HL-60 (cell line): ENCODE measurements at regions not wholly inside any gene's neighbourhood (a gene's known extent, or its start where the extent isn't known, plus 50 kb on each side); places are given as distances from the start of the nearest gene placed in this dataset.

Experiments used
- DNase-seq, 2 experiments: peaks; one replicate each; pipeline ENCODE4 v3.0.0-alpha.2; 2010 to 2020; ENCODE audit warnings: low read depth in 1 of 2, low spot score in 1 of 2
- H3K27ac ChIP-seq: fragments of 250-450 bp; sonication (Bioruptor Pico); replicated peaks from 2 replicates; pipeline ENCODE4 v1.5.1; 2020; ENCODE audit warnings: mild to moderate bottlenecking, moderate library complexity
- H3K27me3 ChIP-seq: fragments of 250-450 bp; sonication (Bioruptor Pico); 2 replicates; pipeline ENCODE4 v1.5.1; 2021; ENCODE audit warnings: mild to moderate bottlenecking, moderate library complexity; ENCODE audit not compliant: insufficient read depth, poor library complexity, severe bottlenecking
- H3K4me3 ChIP-seq: replicated peaks from 2 replicates; pipeline ENCODE4 v1.5.1; 2011; ENCODE audit warnings: mild to moderate bottlenecking, control low read depth, low read length; ENCODE audit not compliant: insufficient read depth
- GABPA ChIP-seq: IDR thresholded peaks from 2 replicates; pipeline ENCODE4 v1.6.1; 2012; ENCODE audit warnings: low read depth
- POLR2AphosphoS5 ChIP-seq: IDR thresholded peaks from 2 replicates; pipeline ENCODE4 v1.6.1; 2012; ENCODE audit warnings: low read depth
- SPI1 ChIP-seq: IDR thresholded peaks from 2 replicates; pipeline ENCODE4 v1.6.1; 2012; ENCODE audit warnings: low read depth, mild to moderate bottlenecking, borderline replicate concordance
- TF ChIP-seq, protein P1 (sequence below): IDR thresholded peaks from 2 replicates; pipeline ENCODE4 v1.6.1; 2012; ENCODE audit warnings: low read depth; ENCODE audit not compliant: insufficient replicate concordance
- TF ChIP-seq, protein P2 (sequence below): IDR thresholded peaks from one replicate; pipeline ENCODE4 v1.5.1; 2011; ENCODE audit warnings: low read length, control low read depth, inconsistent platforms; ENCODE audit not compliant: insufficient read depth

DNA sequence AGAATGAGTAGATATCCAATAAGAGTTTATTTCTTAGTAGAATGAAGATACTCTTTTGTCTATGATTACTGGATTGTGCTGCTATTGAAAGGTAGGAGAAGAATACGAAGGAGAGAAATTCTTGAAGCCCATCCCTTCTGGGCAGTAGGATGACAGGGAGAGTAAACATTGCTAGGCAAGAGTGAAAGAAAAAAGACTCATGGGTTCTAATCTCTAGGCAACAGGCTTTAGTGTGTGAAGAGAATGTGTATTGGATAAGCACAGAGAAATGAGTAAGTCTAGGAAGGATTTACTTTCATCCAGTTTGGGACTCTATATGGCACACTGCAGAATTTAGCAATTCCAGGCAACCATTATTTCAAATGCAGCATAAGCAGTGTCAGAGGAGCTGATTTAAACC lies 216.0 kb downstream of the GABRG2 start:
- TF ChIP-seq, protein P1, sequence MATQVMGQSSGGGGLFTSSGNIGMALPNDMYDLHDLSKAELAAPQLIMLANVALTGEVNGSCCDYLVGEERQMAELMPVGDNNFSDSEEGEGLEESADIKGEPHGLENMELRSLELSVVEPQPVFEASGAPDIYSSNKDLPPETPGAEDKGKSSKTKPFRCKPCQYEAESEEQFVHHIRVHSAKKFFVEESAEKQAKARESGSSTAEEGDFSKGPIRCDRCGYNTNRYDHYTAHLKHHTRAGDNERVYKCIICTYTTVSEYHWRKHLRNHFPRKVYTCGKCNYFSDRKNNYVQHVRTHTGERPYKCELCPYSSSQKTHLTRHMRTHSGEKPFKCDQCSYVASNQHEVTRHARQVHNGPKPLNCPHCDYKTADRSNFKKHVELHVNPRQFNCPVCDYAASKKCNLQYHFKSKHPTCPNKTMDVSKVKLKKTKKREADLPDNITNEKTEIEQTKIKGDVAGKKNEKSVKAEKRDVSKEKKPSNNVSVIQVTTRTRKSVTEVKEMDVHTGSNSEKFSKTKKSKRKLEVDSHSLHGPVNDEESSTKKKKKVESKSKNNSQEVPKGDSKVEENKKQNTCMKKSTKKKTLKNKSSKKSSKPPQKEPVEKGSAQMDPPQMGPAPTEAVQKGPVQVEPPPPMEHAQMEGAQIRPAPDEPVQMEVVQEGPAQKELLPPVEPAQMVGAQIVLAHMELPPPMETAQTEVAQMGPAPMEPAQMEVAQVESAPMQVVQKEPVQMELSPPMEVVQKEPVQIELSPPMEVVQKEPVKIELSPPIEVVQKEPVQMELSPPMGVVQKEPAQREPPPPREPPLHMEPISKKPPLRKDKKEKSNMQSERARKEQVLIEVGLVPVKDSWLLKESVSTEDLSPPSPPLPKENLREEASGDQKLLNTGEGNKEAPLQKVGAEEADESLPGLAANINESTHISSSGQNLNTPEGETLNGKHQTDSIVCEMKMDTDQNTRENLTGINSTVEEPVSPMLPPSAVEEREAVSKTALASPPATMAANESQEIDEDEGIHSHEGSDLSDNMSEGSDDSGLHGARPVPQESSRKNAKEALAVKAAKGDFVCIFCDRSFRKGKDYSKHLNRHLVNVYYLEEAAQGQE, result no peak
- no peak for TF ChIP-seq SPI1
- no peak for TF ChIP-seq POLR2AphosphoS5
- no peak for TF ChIP-seq GABPA
- TF ChIP-seq, protein P2, sequence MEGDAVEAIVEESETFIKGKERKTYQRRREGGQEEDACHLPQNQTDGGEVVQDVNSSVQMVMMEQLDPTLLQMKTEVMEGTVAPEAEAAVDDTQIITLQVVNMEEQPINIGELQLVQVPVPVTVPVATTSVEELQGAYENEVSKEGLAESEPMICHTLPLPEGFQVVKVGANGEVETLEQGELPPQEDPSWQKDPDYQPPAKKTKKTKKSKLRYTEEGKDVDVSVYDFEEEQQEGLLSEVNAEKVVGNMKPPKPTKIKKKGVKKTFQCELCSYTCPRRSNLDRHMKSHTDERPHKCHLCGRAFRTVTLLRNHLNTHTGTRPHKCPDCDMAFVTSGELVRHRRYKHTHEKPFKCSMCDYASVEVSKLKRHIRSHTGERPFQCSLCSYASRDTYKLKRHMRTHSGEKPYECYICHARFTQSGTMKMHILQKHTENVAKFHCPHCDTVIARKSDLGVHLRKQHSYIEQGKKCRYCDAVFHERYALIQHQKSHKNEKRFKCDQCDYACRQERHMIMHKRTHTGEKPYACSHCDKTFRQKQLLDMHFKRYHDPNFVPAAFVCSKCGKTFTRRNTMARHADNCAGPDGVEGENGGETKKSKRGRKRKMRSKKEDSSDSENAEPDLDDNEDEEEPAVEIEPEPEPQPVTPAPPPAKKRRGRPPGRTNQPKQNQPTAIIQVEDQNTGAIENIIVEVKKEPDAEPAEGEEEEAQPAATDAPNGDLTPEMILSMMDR, result no peak
- no peak for DNase-seq
- H3K4me3 ChIP-seq, result no peak overlapping the region
- H3K27ac ChIP-seq, result no peak overlapping the region
- H3K27me3 ChIP-seq, result no peaks in the 10 kb centered on the region

DNA sequence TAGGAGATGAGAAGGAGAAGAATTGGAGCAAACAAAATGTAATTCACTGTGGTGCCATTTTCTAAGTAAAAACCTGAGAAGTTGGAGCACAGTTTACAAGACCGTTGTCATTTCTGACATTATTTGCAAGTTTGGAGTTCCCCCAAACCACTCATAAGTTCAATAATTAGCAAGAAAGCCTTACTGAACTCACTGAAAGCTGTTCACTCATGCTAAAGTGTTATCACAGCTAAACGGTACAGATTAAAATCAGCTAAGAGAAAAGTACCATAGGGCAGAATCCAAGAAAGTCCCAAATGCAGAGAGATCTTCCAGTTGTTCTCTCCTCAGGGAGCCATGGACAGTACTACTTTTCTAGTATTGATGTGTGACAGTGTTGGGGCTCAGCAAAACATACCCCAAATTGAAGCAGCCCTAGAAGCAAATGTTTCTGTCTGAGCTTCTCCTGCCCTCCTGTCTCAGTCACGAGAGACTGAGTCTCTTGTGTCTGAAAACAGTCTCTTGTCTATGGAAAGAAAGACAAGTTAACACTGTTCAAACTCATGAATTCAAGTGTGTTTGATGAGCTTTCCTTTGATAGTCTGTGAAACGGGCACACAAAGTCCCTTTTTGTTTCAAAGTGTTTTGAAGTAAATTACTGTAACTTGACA lies 221.2 kb downstream of the GABRG2 start:
- Histone ChIP-seq H3K27ac (no peak overlapping the region), H3K4me3 (no peak overlapping the region), H3K27me3 (no peaks in the 10 kb centered on the region)
- DNase-seq, result no peak
- TF ChIP-seq SPI1 (no peak), GABPA (no peak), POLR2AphosphoS5 (no peak)
- TF ChIP-seq, protein P2, result no peak
- TF ChIP-seq, protein P1, result no peak

DNA sequence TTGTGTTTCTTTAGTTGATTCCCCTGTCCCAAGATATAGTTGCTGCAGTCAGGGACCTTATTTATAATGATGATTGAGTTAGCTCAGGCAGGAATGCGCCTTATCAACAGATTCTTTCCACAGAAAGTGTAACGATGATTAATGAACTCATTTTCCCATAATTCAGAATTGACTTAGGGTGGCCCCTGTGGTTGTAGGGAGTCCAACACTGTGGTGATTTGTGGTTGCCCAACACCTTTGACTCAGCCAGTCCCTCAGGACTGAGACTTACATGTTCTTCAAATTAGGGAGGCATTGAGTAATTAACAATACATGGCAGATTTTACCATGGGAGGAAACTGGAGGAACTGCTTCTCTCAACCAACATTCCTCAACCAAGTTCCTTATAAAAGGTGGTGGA lies 221.9 kb downstream of the GABRG2 start:
- Histone ChIP-seq H3K27ac (no peak overlapping the region), H3K27me3 (no peaks in the 10 kb centered on the region), H3K4me3 (no peak overlapping the region)
- TF ChIP-seq GABPA (no peak), SPI1 (no peak), POLR2AphosphoS5 (no peak)
- TF ChIP-seq, protein P2, result no peak
- TF ChIP-seq, protein P1, result no peak
- DNase-seq, result peak in 1 of 2 experiments; percentile 34
